CD4-positive, alpha-beta T cell (primary cell): ENCODE measurements at regions not wholly inside any gene's neighbourhood (a gene's known extent, or its start where the extent isn't known, plus 50 kb on each side); places are given as distances from the start of the nearest gene placed in this dataset.

ENCODE experiments used
- ATAC-seq: fragments of 200-7000 bp; cut with Tn5 transposase; one replicate; pipeline ENCODE4 v1.10.0; 2022; ENCODE audit warnings: mild to moderate bottlenecking; ENCODE audit not compliant: poor library complexity
- CTCF ChIA-PET: fragments of 350-600 bp; sonication (Branson Sonifier 250); formaldehyde crosslinking; loops from one replicate; lab custom pipeline; 2021; ENCODE audit warnings: antibody characterized with exemption, inconsistent platforms; lab: Charles Lee
- POLR2A ChIA-PET: fragments of 350-600 bp; sonication (Branson Sonifier 250); formaldehyde crosslinking; loops from one replicate; lab custom pipeline; 2021; ENCODE audit warnings: antibody characterized with exemption, inconsistent platforms; lab: Charles Lee
- DNase-seq, 14 experiments: peaks; one replicate each; pipeline ENCODE4 v3.0.0-alpha.2; 2013 to 2020; ENCODE audit warnings: mixed read lengths in 2 of 14
- H3K27ac ChIP-seq, 2 donors: one replicate each; pipeline versions ENCODE4 v1.5.1 to v1.7.0; 2013; ENCODE audit warnings: low read length in 2 of 2, low read depth in 1 of 2, mild to moderate bottlenecking in 1 of 2
- H3K27me3 ChIP-seq, 2 experiments: 1 replicate in 1 of 2; 2 replicates in 1 of 2; pipeline versions ENCODE4 v1.6.1 to v1.7.0; 2013; ENCODE audit warnings: low read length in 2 of 2, control low read depth in 1 of 2, mild to moderate bottlenecking in 1 of 2, moderate library complexity in 1 of 2; ENCODE audit not compliant: insufficient read depth in 2 of 2, control insufficient read depth in 1 of 2
- H3K36me3 ChIP-seq: one replicate; pipeline ENCODE4 v1.6.1; 2013; ENCODE audit warnings: low read length, control low read depth; ENCODE audit not compliant: insufficient read depth
- H3K4me1 ChIP-seq: one replicate; pipeline ENCODE4 v1.6.1; 2013; ENCODE audit warnings: low read length, control low read depth; ENCODE audit not compliant: insufficient read depth
- H3K4me3 ChIP-seq: one replicate; pipeline ENCODE4 v1.5.1; 2013; ENCODE audit warnings: mild to moderate bottlenecking, low read length, moderate library complexity
- H3K9me3 ChIP-seq, 2 experiments: 1 replicate in 1 of 2; 2 replicates in 1 of 2; pipeline versions ENCODE4 v1.6.1 to v1.7.0; 2013; ENCODE audit warnings: low read length in 2 of 2, mild to moderate bottlenecking in 2 of 2, control low read depth in 1 of 2, moderate library complexity in 1 of 2; ENCODE audit not compliant: control insufficient read depth in 1 of 2, insufficient read depth in 1 of 2
- H3K27ac Mint-ChIP-seq: one replicate; pipeline ENCODE4 v1.8.0; 2020; ENCODE audit warnings: mixed read lengths
- H3K27me3 Mint-ChIP-seq: one replicate; pipeline ENCODE4 v1.8.0; 2021; ENCODE audit warnings: mixed read lengths
- H3K36me3 Mint-ChIP-seq: one replicate; pipeline ENCODE4 v1.8.0; 2021; ENCODE audit warnings: low read depth, mixed read lengths
- H3K4me1 Mint-ChIP-seq: one replicate; pipeline ENCODE4 v1.8.0; 2021; ENCODE audit warnings: low read depth, mixed read lengths
- H3K4me3 Mint-ChIP-seq: one replicate; pipeline ENCODE4 v1.8.0; 2020; ENCODE audit warnings: mild to moderate bottlenecking, mixed read lengths
- H3K9me3 Mint-ChIP-seq: one replicate; pipeline ENCODE4 v1.8.0; 2020; ENCODE audit warnings: mixed read lengths
- CTCF ChIP-seq: fragments of 200-600 bp; IDR thresholded peaks from one replicate; pipeline ENCODE4 v1.8.0; 2022; ENCODE audit warnings: antibody characterized with exemption, mild to moderate bottlenecking
- intact Hi-C, 2 experiments: fragments of 100-400 bp; cut with DNase I in 1 of 2; cut with micrococcal nuclease in 1 of 2; formaldehyde crosslinking; loops; one replicate each; pipeline versions ENCODE4 v1.15.1 to v1.9.0; 2023 to 2025; cut with DNase I, micrococcal nuclease

DNA sequence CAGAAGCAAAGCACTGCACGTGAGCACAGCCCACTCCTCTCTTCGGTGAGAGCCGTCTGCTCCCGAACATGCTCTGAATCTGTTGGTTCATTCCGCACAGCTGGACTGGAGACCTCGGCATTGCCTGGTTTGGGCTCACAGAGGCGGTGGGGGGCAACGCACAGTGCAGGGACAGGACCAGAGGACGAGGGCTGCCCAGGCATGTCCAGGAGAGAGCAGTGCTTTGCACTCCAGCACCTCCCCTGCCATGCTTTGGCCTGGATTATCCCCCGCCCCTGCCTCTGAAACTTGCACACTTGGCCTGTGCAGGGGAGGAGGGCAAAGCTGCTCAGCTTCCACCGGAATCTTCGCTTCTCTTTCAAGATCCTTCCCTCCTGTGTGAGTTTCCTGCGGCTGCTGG is 536.5 kb downstream of the BRD1 start:
- Mint-ChIP-seq H3K36me3 (no peaks in the 10 kb centered on the region), H3K4me3 (no peak overlapping the region), H3K27ac (no peak overlapping the region), H3K4me1 (no peaks in the 10 kb centered on the region), H3K9me3 (peaks cover 3% of the 10 kb centered on the region), H3K27me3 (peaks cover 19% of the 10 kb centered on the region)
- intact Hi-C loops: no loop called here
- ATAC-seq (no peak), DNase-seq (peak in 1 of 14 experiments; percentile 29)
- Histone ChIP-seq H3K9me3 (peaks cover 6 to 23% of the 10 kb centered on the region in 2 experiments), H3K36me3 (no peaks in the 10 kb centered on the region), H3K4me1 (no peaks in the 10 kb centered on the region), H3K4me3 (no peak overlapping the region), H3K27me3 (peaks cover 1 to 4% of the 10 kb centered on the region in 2 experiments), H3K27ac (no peak overlapping the region)
- ChIA-PET CTCF (no interaction called here), POLR2A (no interaction called here)
- no peak for TF ChIP-seq CTCF

GRCh38 chr22:49290711-49291110 is 537.0 kb downstream of the BRD1 start:
- H3K4me1 ChIP-seq: no peaks in the 10 kb centered on the region
- TF ChIP-seq CTCF: no peak
- DNase-seq (peak in 1 of 14 experiments; percentile 2), ATAC-seq (no peak)
- Mint-ChIP-seq H3K9me3 (peaks cover 3% of the 10 kb centered on the region), H3K4me1 (no peaks in the 10 kb centered on the region), H3K4me3 (no peak overlapping the region), H3K36me3 (no peaks in the 10 kb centered on the region), H3K27me3 (peaks cover 19% of the 10 kb centered on the region), H3K27ac (no peak overlapping the region)
- POLR2A ChIA-PET: no interaction called here
- intact Hi-C loops: no loop called here
- peaks cover 6 to 23% of the 10 kb centered on the region in 2 experiments for H3K9me3 ChIP-seq
- no peak overlapping the region for H3K4me3 ChIP-seq
- peaks cover 4 to 6% of the 10 kb centered on the region in 2 experiments for H3K27me3 ChIP-seq
- H3K36me3 ChIP-seq: no peaks in the 10 kb centered on the region
- CTCF ChIA-PET: no interaction called here
- no peak overlapping the region for H3K27ac ChIP-seq

GRCh38 chr22:49289822-49290679 is 537.6 kb downstream of the BRD1 start:
- no peak for TF ChIP-seq CTCF
- intact Hi-C loops: no loop called here
- H3K4me3 ChIP-seq: no peak overlapping the region
- H3K36me3 ChIP-seq: no peaks in the 10 kb centered on the region
- H3K36me3 Mint-ChIP-seq: no peaks in the 10 kb centered on the region
- peaks cover 22% of the 10 kb centered on the region for H3K27me3 Mint-ChIP-seq
- peaks cover 3% of the 10 kb centered on the region for H3K9me3 Mint-ChIP-seq
- ChIA-PET POLR2A (no interaction called here), CTCF (no interaction called here)
- no peak for ATAC-seq
- no peaks in the 10 kb centered on the region for H3K4me1 ChIP-seq
- peaks cover 4 to 6% of the 10 kb centered on the region in 2 experiments for H3K27me3 ChIP-seq
- H3K27ac ChIP-seq: no peak overlapping the region
- H3K27ac Mint-ChIP-seq: no peak overlapping the region
- no peak overlapping the region for H3K4me3 Mint-ChIP-seq
- peak in 1 of 14 experiments; percentile 23 for DNase-seq
- no peaks in the 10 kb centered on the region for H3K4me1 Mint-ChIP-seq
- peaks cover 6 to 21% of the 10 kb centered on the region in 2 experiments for H3K9me3 ChIP-seq
